ENCODE measurements at regions not wholly inside any gene's neighbourhood (a gene's known extent, or its start where the extent isn't known, plus 50 kb on each side); places are given as distances from the start of the nearest gene placed in this dataset.

DNA sequence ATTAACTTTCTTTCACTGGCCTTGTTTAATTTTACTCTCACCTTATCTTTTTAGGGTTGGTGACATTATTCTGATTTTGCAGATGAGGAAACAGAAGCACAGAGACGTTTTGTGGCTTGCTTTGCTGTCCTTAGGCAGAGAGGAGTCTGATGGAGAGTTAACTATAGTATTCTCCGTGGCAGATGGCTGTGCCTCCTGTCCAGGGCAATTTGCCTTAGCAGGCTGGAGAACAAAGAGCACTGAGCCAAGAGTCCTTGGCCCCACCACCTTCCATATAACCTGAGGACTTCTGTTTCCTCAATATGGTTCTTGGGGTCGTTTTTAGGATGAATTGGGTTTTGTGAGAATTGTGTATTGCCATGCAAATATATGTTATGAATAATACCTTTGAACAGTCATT lies 71.4 kb upstream of the BACH2 start:
- TF ChIP-seq CTCF (IDR thresholded peaks at IDR 0.05; ENCODE audit: poor library complexity, severe bottlenecking), result no peak
- H3K4me3 ChIP-seq (ENCODE audit: severe bottlenecking), result no peak overlapping the region
- peak overlapping the region; percentile 93 for H3K27ac ChIP-seq (ENCODE audit: poor library complexity, severe bottlenecking)

DNA sequence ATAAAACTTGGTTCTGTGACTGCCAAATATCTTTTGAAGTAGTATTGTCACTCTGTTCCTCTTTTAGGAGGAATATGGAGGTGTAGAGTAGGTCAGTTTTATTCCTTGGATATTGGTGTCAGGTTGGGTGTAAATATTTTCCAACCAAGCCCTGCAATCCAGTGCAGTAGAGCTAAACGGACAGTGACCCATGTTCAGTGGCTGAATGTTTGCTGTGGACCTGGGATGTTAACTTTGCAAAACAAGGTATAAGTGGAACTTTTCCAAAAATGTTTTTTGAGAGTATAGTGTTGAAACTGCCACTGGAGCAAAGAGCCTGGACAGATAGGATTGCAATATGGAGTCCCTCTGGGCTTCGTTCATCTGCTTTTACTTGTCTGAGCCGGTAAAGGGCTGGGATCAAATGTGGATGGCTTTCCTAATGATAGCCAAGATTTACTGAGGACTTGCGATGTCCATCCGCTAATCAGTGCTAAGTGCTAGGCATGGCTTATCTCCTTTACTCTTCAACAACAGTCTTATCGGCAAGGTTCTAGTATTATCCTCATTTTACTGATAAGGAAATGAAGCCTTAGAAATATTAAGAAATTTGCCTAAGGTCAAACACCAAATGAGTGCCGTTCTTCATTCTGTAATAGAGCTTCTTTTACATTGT lies 69.0 kb upstream of the BACH2 start:
- Histone ChIP-seq H3K27ac (ENCODE audit: poor library complexity, severe bottlenecking) (no peak overlapping the region), H3K4me3 (ENCODE audit: severe bottlenecking) (no peak overlapping the region), H3K4me1 (ENCODE audit: insufficient read depth, poor library complexity, severe bottlenecking) (peaks cover 22% of the 10 kb centered on the region), H3K36me3 (ENCODE audit: low read depth) (no peaks in the 10 kb centered on the region), H3K9me3 (ENCODE audit: severe bottlenecking) (no peaks in the 10 kb centered on the region), H3K27me3 (ENCODE audit: insufficient read depth, poor library complexity, severe bottlenecking) (no peaks in the 10 kb centered on the region)
- no peak for TF ChIP-seq CTCF (IDR thresholded peaks at IDR 0.05; ENCODE audit: poor library complexity, severe bottlenecking)
- DNase-seq (ENCODE audit: low spot score) (no peak), ATAC-seq (ENCODE audit: low read depth) (no peak)

More for the DNA sequence above, 71.4 kb upstream of the BACH2 start:
- DNase-seq (ENCODE audit: low spot score) (no peak), ATAC-seq (ENCODE audit: low read depth) (no peak)
- no peaks in the 10 kb centered on the region for H3K9me3 ChIP-seq (ENCODE audit: severe bottlenecking)
- no peaks in the 10 kb centered on the region for H3K27me3 ChIP-seq (ENCODE audit: insufficient read depth, poor library complexity, severe bottlenecking)
- peaks cover 22% of the 10 kb centered on the region for H3K4me1 ChIP-seq (ENCODE audit: insufficient read depth, poor library complexity, severe bottlenecking)
- H3K36me3 ChIP-seq (ENCODE audit: low read depth), result no peaks in the 10 kb centered on the region

DNA sequence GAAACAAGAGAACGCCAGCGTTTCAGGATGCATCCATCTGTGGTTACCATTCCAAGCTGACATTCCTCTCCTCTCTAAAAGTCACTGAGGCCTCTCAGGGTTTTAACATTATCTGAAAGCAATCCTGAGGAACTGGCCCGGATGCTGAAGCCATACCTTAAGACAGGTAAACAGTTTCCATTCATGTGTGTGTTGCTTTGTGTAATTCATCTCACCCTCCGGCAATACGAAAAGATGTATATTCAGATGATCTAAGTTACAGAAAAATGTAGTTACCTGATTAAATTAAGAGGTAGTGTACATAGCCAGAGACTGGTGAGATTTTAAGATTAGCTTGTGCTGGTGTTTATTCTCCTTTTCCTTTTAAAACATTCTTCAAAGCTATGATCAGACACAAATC lies 68.4 kb upstream of the BACH2 start:
- H3K4me1 ChIP-seq (ENCODE audit: insufficient read depth, poor library complexity, severe bottlenecking), result peaks cover 19% of the 10 kb centered on the region

GRCh38 chr6:90364286-90364685 lies 67.6 kb upstream of the BACH2 start:
- no peaks in the 10 kb centered on the region for H3K9me3 ChIP-seq (ENCODE audit: severe bottlenecking)
- H3K27me3 ChIP-seq (ENCODE audit: insufficient read depth, poor library complexity, severe bottlenecking), result no peaks in the 10 kb centered on the region
- H3K27ac ChIP-seq (ENCODE audit: poor library complexity, severe bottlenecking), result no peak overlapping the region
- no peaks in the 10 kb centered on the region for H3K36me3 ChIP-seq (ENCODE audit: low read depth)
- H3K4me1 ChIP-seq (ENCODE audit: insufficient read depth, poor library complexity, severe bottlenecking), result peaks cover 12% of the 10 kb centered on the region
- no peak for ATAC-seq (ENCODE audit: low read depth)
- H3K4me3 ChIP-seq (ENCODE audit: severe bottlenecking), result no peak overlapping the region
- no peak for TF ChIP-seq CTCF (IDR thresholded peaks at IDR 0.05; ENCODE audit: poor library complexity, severe bottlenecking)
- DNase-seq (ENCODE audit: low spot score), result no peak

More for the DNA sequence above, 68.4 kb upstream of the BACH2 start:
- Histone ChIP-seq H3K4me3 (ENCODE audit: severe bottlenecking) (no peak overlapping the region), H3K27ac (ENCODE audit: poor library complexity, severe bottlenecking) (no peak overlapping the region), H3K9me3 (ENCODE audit: severe bottlenecking) (no peaks in the 10 kb centered on the region), H3K36me3 (ENCODE audit: low read depth) (no peaks in the 10 kb centered on the region), H3K27me3 (ENCODE audit: insufficient read depth, poor library complexity, severe bottlenecking) (no peaks in the 10 kb centered on the region)
- TF ChIP-seq CTCF (IDR thresholded peaks at IDR 0.05; ENCODE audit: poor library complexity, severe bottlenecking), result no peak
- DNase-seq (ENCODE audit: low spot score), result no peak
- ATAC-seq (ENCODE audit: low read depth), result no peak

GRCh38 chr6:90362318-90362717 lies 65.7 kb upstream of the BACH2 start:
- Histone ChIP-seq H3K36me3 (ENCODE audit: low read depth) (no peaks in the 10 kb centered on the region), H3K4me3 (ENCODE audit: severe bottlenecking) (no peak overlapping the region), H3K4me1 (ENCODE audit: insufficient read depth, poor library complexity, severe bottlenecking) (peaks cover 6% of the 10 kb centered on the region), H3K27me3 (ENCODE audit: insufficient read depth, poor library complexity, severe bottlenecking) (no peaks in the 10 kb centered on the region), H3K27ac (ENCODE audit: poor library complexity, severe bottlenecking) (no peak overlapping the region), H3K9me3 (ENCODE audit: severe bottlenecking) (no peaks in the 10 kb centered on the region)
- no peak for TF ChIP-seq CTCF (IDR thresholded peaks at IDR 0.05; ENCODE audit: poor library complexity, severe bottlenecking)
- DNase-seq (ENCODE audit: low spot score) (no peak), ATAC-seq (ENCODE audit: low read depth) (peak; percentile 40; the same call in 2 of the 3 replicates)
